GM18508 (cell line): ENCODE measurements at regions not wholly inside any gene's neighbourhood (a gene's known extent, or its start where the extent isn't known, plus 50 kb on each side); places are given as distances from the start of the nearest gene placed in this dataset.
"Not testable (repeated sequence)": the region's sequence is repeated elsewhere in the genome, so short reads cannot be mapped to it uniquely, and the experiment has no call there.

Source experiments
- ATAC-seq: cut with Tn5 transposase; IDR thresholded peaks from one replicate; pipeline ENCODE4 v1.9.1; 2021; ENCODE audit warnings: moderate number of reproducible peaks; ENCODE audit not compliant: insufficient read depth, unreplicated experiment

DNA sequence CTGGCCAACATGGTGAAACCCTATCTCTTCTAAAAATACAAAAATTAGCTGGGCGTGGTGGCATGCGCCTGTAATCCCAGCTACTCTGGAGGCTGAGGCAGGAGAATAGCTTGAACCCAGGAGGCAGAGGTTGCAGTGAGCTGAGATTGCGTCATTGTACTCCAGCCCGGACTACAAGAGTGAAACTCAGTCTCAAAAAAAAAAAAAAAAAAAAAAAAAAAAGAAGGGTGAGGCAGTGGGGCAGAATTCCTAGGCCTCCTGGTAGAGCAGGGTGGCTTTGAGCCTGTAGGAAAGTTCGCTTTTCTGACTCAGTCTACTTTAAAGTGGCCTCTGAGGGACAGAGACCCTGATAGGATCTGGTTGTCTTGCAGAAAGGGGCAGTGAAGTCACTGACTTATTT is 60.8 kb upstream of the GTF3A start:
- ATAC-seq = not testable (repeated sequence)

GRCh38 chr13:27367570-27367969 is 56.8 kb upstream of the GTF3A start:
- ATAC-seq = no peak

GRCh38 chr13:27370305-27370872 is 54.0 kb upstream of the GTF3A start:
- ATAC-seq = no peak

- ATAC-seq = no peak
Observed at GRCh38 chr13:27371932-27372331, 52.5 kb upstream of the GTF3A start.

GRCh38 chr13:27372896-27373295 is 51.5 kb upstream of the GTF3A start:
- no peak for ATAC-seq

DNA sequence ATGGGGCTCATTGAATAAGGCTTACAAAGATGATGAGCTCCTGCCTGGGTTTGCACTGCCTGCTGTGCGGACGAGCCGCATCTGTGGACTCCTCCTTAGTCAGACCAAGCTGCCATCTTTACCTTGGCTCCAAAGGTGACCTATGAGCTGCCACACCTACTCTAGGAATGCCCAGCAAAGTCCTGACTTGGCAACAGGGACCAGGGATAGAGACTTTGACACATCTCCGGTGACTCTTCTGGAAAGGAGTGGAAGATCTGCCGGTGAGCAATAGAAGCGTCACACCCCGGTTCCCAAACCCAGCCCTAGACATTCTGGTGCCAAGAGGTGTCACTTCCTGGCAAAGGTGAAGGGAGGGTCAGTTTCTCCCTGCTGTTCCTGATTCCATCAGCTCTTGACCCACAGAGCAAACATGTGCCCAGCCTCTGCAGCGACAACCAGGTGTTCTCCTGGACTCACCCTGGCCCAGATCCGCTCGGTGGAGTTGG is 50.2 kb upstream of the GTF3A start:
- no peak for ATAC-seq
